ENCODE measurements at regions not wholly inside any gene's neighbourhood (a gene's known extent, or its start where the extent isn't known, plus 50 kb on each side); places are given as distances from the start of the nearest gene placed in this dataset.

DNA sequence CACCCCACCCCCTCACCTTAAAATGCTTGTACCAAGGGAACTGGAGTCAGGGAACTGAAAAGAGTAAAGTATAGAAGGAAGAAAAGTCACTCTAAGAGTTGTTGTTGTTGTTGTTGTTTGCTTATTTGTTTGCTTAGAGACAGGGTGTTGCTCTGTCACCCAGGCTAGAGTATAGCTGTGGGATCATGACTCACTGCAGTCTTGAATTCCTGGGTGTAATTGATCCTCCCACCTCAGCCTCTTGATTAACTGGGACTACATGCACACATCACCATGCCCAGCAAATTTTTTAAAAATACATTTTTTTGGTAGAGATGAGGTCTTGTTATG, 681.6 kb upstream of the GJE1 start:
- intact Hi-C loops (cut with micrococcal nuclease), result no loop called here
- ATAC-seq (no peak), FAIRE-seq (no peak), DNase-seq (ENCODE audit: extremely low read depth in 1 of 4, low spot score in 3 of 4) (no peak)
- Histone ChIP-seq H3K9ac (ENCODE audit: insufficient read depth in 1 of 2, low read depth in 2 of 2, low read length in 2 of 2) (no peak overlapping the region), H3K27me3 (ENCODE audit: control insufficient read depth in 2 of 2, insufficient read depth in 2 of 2, low read length in 2 of 2) (no peaks in the 10 kb centered on the region), H3K79me2 (ENCODE audit: control insufficient read depth, insufficient read depth, low read length) (no peaks in the 10 kb centered on the region), H3K9me1 (ENCODE audit: control insufficient read depth, insufficient read depth, low read length) (no peaks in the 10 kb centered on the region), H3K4me2 (ENCODE audit: insufficient read depth, low read length) (no peak overlapping the region), H2AFZ (ENCODE audit: low read depth, low read length) (no peak overlapping the region), H3K9me3 (replicated peaks; ENCODE audit: control insufficient read depth, insufficient read depth, low read depth, low read length) (no peaks in the 10 kb centered on the region), H3K36me3 (ENCODE audit: control insufficient read depth, insufficient read depth, low read length) (no peaks in the 10 kb centered on the region), H3K27ac (ENCODE audit: extremely low read depth, low read depth, low read length) (no peak overlapping the region), H3K4me1 (replicated peaks in 1 of 2; ENCODE audit: control insufficient read depth in 2 of 2, insufficient read depth in 2 of 2, low read length in 2 of 2) (no peaks in the 10 kb centered on the region), H3K4me3 (no peak overlapping the region), H4K20me1 (replicated peaks; ENCODE audit: control insufficient read depth, insufficient read depth, low read length) (no peaks in the 10 kb centered on the region)
- no TSS peak for BruUV-seq (replicated peaks)
- ChIA-PET CTCF (ENCODE audit: low intra/inter-chr PET ratio) (no interaction called here), POLR2A (no interaction called here)
- in situ Hi-C loops (cut with MboI), result no loop called here
- no peak for TF ChIP-seq SRSF7 (optimal IDR thresholded peaks at IDR 0.05; ENCODE audit: low read depth, low read length)
- no peak for TF ChIP-seq ZNF324 (CRISPR knock-in tag; IDR thresholded peaks at IDR 0.05)
- TF ChIP-seq NR1H2 (CRISPR knock-in tag; IDR thresholded peaks at IDR 0.05), result no peak
- TF ChIP-seq SP2 (IDR thresholded peaks at IDR 0.05; ENCODE audit: extremely low read depth, low read depth, low read length, poor library complexity, severe bottlenecking), result no peak
- no peak for TF ChIP-seq FOXP1 (CRISPR knock-in tag; IDR thresholded peaks at IDR 0.05)
- TF ChIP-seq ZNF311 (CRISPR knock-in tag; IDR thresholded peaks at IDR 0.05), result no peak
- TF ChIP-seq, protein P1, sequence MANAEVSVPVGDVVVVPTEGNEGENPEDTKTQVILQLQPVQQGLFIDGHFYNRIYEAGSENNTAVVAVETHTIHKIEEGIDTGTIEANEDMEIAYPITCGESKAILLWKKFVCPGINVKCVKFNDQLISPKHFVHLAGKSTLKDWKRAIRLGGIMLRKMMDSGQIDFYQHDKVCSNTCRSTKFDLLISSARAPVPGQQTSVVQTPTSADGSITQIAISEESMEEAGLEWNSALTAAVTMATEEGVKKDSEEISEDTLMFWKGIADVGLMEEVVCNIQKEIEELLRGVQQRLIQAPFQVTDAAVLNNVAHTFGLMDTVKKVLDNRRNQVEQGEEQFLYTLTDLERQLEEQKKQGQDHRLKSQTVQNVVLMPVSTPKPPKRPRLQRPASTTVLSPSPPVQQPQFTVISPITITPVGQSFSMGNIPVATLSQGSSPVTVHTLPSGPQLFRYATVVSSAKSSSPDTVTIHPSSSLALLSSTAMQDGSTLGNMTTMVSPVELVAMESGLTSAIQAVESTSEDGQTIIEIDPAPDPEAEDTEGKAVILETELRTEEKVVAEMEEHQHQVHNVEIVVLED (CRISPR knock-in tag; IDR thresholded peaks at IDR 0.05), result no peak
- TF ChIP-seq, protein P2, sequence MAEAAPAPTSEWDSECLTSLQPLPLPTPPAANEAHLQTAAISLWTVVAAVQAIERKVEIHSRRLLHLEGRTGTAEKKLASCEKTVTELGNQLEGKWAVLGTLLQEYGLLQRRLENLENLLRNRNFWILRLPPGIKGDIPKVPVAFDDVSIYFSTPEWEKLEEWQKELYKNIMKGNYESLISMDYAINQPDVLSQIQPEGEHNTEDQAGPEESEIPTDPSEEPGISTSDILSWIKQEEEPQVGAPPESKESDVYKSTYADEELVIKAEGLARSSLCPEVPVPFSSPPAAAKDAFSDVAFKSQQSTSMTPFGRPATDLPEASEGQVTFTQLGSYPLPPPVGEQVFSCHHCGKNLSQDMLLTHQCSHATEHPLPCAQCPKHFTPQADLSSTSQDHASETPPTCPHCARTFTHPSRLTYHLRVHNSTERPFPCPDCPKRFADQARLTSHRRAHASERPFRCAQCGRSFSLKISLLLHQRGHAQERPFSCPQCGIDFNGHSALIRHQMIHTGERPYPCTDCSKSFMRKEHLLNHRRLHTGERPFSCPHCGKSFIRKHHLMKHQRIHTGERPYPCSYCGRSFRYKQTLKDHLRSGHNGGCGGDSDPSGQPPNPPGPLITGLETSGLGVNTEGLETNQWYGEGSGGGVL (CRISPR knock-in tag; IDR thresholded peaks at IDR 0.05), result no peak
- no peak for TF ChIP-seq ZNF436 (CRISPR knock-in tag; IDR thresholded peaks at IDR 0.05)
- no peak for TF ChIP-seq RNF2 (IDR thresholded peaks at IDR 0.05)
- no peak for TF ChIP-seq ZNF354B (CRISPR knock-in tag; IDR thresholded peaks at IDR 0.05)
- no peak for TF ChIP-seq KDM5B (IDR thresholded peaks at IDR 0.05; ENCODE audit: insufficient replicate concordance, low read depth, low read length)
- no peak for TF ChIP-seq ZNF124 (CRISPR knock-in tag; IDR thresholded peaks at IDR 0.05)
- TF ChIP-seq, protein P3, sequence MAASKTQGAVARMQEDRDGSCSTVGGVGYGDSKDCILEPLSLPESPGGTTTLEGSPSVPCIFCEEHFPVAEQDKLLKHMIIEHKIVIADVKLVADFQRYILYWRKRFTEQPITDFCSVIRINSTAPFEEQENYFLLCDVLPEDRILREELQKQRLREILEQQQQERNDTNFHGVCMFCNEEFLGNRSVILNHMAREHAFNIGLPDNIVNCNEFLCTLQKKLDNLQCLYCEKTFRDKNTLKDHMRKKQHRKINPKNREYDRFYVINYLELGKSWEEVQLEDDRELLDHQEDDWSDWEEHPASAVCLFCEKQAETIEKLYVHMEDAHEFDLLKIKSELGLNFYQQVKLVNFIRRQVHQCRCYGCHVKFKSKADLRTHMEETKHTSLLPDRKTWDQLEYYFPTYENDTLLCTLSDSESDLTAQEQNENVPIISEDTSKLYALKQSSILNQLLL (CRISPR knock-in tag; IDR thresholded peaks at IDR 0.05; ENCODE audit: borderline replicate concordance), result no peak
- TF ChIP-seq E2F3 (CRISPR knock-in tag; IDR thresholded peaks at IDR 0.05), result no peak
- TF ChIP-seq ARHGAP35 (IDR thresholded peaks at IDR 0.05; ENCODE audit: partially characterized antibody), result no peak
- TF ChIP-seq HDAC8 (tag; IDR thresholded peaks at IDR 0.05), result no peak
- TF ChIP-seq HLTF (IDR thresholded peaks at IDR 0.05), result no peak
- TF ChIP-seq SMARCC2 (IDR thresholded peaks at IDR 0.05; ENCODE audit: low read depth), result no peak

Measured in K562 (cell line).